ENCODE measurements at regions not wholly inside any gene's neighbourhood (a gene's known extent, or its start where the extent isn't known, plus 50 kb on each side); places are given as distances from the start of the nearest gene placed in this dataset.

DNA sequence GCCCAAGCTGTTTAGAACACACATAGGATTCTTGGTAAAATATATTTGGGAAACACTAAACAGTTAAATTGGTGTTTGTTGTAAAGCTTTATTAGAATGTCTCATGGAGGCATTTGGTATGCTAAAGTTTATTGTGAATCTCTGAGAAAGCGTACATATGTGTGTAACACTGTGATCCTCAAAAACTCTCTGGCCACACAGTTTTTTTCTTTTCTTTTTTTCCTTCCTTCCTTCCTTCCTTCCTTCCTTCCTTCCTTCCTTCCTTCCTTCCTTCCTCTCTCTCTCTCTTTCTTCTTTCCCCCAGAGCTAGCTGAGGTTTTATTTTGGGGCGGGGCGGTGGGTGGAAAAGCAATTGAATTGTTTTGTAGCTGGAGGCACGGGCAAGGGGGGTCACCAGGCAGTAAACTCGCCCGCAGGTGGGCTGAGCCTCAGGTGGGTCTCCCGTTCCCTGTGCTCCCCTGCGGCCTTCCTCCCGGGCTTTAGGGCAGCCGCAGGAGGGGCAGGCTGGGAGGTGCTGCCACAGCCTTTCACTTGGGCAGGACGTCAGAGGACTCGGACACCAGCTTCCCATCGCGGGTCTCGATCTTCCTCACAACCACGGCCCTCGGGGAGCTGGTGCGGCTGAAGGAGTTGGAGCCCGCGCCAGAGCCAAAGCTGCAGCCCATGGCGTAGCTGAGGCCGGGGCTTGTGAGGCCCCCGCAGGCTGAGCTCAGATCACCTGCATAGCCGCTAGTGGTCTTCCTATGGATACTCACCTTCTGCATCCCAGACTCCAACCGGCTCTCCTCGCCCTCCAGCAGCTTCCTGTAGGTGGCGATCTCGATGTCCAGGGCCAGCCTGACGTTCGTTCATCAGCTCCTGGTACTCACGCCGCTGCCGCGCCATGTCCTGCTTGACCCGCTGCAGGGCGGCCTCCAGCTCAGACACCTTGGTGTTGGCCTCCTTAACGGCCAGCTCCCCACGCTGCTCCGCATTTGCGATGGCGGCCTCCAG is 459.0 kb downstream of the GATA3 start:
- no peak for DNase-seq (ENCODE audit: extremely low read depth in 1 of 2, low read depth in 1 of 2)

DNA sequence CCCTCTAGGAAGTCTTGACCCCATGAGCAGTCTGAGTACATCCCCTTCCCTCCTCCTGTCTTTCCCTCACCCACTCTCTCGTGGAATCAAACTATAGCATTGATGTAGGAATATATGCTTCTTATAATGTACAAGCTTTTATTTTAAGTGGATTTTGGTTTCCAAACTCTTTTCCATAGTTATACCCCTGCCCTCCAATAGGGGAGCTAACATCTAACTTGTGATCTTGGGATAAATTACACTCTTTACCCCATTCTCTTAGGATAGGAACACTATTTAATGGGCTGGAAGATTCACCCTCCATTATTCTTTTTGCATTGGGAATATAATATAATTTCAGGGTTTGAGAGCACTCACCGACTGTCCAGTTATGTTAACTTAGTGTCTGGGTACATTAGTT is 465.9 kb downstream of the GATA3 start:
- no peak for DNase-seq (ENCODE audit: extremely low read depth in 1 of 2, low read depth in 1 of 2)

DNA sequence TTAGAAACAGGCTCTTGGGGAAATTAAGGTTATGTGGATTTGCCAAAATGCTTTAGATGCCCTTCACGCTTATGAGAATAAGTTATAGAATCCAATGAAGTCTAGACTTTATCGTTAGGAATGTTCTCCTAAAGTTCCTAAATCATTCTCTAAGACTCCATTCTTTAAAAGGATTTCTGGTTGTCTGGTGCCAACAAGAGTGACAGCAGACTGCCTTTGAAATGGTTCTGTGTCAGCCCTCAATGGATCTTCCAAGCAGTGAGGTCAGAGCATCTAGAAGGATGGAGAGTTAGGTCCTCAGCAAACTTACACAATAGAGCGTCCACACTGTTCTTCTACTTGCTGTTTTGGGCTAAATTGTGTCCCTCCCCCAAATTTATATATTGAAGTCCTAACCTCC is 473.3 kb downstream of the GATA3 start:
- no peak for DNase-seq (ENCODE audit: extremely low read depth in 1 of 2, low read depth in 1 of 2)

DNA sequence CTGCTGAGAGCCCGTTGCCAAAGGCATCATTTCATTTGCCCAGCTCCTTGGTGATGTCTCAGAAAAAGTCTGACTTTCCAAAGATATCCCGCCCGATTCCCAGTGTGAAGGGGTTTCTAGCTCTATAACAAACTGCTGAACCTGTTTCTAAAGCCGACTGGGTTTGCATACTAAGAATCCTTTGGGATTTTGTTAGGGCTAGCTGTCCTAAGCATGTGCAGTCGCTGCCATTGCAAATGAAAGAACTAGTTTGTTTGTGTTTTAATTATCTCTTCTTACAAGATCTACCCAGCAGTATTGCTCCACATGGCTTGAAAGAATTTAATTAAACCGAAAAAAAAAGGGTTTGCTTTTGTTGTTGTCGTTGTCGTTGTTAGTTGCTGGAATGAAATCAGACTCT is 476.6 kb downstream of the GATA3 start:
- no peak for DNase-seq (ENCODE audit: extremely low read depth in 1 of 2, low read depth in 1 of 2)

DNA sequence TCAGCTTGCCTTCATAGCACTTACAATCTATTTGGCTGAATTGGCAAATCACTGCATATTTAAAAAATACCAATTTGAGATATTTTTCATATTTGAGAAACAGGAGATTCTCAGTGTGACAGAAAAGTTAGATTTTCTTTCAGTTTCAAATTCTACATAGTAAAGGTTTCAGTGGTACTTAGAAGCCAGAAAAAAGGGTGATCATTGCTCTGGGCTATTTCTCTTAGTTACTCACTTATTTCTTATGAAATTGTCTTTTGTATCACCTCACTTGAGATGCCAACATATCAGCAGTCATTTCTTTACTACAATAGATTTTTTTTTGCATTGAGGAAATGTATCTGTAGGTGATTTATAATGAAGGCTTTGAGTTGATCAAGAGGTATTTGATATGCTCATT is 478.2 kb downstream of the GATA3 start:
- no peak for DNase-seq (ENCODE audit: extremely low read depth in 1 of 2, low read depth in 1 of 2)

DNA sequence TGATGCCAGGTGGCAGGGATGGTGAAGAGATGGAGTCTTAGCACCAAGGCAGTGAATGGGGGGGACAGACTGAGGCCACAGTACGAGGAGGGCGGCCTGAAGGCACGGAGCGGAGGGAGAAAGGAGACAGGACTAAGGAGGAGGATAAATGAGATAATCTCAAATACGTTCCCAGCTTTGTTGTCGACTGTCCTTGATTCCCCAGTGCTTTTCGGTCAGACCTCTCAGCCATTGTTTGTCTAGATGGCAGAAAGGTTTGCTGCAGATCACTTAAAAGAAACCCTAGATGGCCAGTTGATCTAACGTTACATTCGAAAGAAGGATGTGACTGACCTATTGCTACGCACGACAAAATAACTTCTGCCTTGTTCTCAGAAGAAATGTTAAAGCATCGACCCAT is 479.0 kb downstream of the GATA3 start:
- no peak for DNase-seq (ENCODE audit: extremely low read depth in 1 of 2, low read depth in 1 of 2)

DNA sequence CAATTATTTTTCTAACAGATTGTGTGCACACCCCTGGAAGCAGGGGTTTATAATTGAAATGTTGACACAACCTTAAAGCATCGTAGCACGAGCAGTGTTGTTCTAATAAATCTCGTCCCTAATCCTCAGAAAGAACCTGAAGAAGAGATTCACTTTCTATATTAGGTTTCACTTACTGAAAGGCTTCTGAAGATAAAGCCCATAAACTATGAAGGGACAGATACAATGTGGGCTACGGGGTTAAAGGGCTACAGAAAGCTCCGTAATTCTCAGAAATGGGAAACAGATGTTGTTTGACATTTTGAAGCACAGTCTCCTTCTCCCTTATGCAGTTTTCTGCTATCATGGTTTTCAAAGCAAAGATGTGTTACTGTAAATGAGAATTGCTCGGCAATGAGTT is 479.6 kb downstream of the GATA3 start:
- no peak for DNase-seq (ENCODE audit: extremely low read depth in 1 of 2, low read depth in 1 of 2)

DNA sequence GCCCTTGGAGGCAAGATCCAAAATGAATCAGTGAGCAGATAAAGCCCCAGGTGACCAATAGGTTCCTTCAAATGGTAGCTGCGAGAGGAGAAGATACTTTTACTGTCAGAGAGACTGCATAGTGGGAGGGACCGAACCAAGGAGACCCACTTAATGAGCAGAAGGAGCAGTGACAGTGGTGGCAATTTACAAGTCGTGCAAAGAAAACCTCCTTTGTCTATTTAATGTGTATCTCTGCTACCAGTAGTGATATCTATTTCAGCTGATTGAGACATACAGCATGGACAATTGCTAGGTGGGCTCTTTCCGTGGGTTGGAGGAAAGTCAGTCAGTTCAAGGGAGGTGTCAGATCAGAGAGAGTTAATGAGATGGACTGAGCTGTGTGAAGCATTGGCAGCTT is 480.4 kb downstream of the GATA3 start:
- DNase-seq (ENCODE audit: extremely low read depth in 1 of 2, low read depth in 1 of 2), result no peak

DNA sequence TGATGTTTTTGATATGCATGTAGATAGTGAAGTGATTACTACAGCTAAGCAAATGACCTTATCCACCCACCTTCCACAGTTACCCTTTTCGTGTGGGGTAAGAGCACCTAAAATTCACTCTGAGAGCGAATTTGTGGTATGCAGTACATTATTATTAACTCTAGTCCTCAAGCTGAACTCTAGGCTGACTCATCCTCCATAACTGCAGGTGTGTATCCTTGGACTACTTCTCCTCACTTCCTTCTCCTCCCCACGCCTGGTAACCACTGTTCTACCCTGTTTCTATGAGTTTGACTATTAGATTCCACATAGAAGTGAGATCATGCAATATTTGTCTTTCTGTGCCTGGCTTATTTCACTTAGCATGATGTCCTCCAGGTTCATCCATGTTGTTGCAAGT is 484.6 kb downstream of the GATA3 start:
- DNase-seq (ENCODE audit: extremely low read depth in 1 of 2, low read depth in 1 of 2), result no peak

DNA sequence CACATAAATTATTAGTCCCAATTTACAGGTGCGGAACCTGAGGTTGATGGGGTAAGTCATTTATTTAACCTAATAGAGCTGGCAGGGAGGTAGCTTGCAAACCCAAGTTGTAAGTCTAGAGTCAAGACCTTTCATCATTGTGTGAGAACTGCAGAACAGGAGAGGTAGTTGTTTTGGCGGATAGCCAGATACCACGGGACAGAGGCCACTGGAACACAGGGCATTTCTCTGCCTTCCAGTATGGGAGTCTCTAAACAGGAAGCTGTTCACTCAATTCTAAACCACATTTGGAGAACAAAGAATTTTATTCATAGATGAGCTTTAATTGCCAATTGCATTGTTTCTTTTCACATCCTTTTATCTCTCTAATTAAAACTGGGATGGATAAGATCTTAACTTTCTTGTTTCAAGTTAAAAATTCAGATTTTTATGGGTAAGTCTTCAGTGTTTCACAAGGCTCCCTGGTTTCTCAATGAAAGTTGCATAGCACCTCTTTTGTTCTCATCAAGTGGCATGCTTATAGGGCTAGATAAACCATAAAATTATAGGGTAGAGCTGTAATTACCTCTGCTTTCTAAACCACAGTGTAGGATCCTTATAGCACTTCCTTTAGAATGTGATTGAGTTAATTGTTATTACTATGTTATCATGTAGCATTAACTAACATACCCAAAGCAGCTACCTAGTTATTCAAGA is 489.0 kb downstream of the GATA3 start:
- DNase-seq (ENCODE audit: extremely low read depth in 1 of 2, low read depth in 1 of 2), result no peak

DNA sequence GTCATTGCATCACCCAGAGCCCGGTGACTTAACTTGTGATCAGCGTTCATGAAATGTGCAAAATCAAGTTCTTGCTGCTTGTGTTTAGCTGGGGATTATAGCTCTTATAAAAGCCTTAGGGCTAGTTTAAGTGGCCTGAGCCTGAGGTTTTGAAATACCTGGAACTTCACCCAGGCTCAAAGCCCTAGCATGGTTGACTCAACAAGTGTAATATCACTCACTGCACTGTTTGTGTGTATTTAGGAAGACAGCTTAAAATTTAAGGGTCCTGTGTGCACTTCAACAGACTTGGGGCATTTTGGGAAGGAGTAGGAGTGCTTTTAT is 489.5 kb downstream of the GATA3 start:
- no peak for DNase-seq (ENCODE audit: extremely low read depth in 1 of 2, low read depth in 1 of 2)

DNA sequence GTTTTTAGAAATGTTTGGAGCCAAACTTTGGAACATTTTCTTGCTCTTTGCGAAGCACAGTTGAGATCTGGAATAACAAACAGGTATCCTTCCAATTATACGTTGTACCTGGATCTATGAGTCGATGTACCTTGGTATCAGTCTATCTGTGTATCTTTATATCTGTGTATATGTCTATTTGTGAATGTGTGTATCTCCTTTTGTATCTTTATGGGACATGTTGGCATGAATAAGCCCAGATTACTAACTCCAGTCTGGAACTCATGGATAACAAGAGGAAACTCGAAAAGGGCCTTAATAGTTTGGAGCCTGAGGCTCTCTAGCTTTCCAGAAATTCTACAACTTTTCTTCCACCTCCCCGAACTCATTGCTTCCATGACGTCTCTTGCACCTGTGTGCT is 490.0 kb downstream of the GATA3 start:
- DNase-seq (ENCODE audit: extremely low read depth in 1 of 2, low read depth in 1 of 2), result no peak

DNA sequence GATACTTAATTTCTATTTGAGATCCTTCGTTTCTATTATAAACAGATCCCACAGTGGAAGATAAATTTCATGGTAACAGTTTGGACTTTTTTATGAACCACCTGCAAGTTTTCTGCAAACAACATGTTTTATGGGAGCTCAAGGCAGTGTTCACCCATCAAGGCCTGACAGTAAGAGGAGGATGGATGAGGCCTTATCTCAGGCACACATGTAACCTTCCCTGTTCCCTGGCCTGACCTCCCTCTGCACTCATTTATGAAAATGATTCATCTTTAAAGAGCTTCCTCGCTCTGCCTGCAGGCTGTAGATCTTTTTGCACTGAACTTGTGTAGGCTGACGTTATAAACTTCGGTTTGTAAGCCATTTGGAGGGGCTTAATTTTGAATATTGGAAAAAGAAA is 500.1 kb downstream of the GATA3 start:
- no peak for DNase-seq (ENCODE audit: extremely low read depth in 1 of 2, low read depth in 1 of 2)

DNA sequence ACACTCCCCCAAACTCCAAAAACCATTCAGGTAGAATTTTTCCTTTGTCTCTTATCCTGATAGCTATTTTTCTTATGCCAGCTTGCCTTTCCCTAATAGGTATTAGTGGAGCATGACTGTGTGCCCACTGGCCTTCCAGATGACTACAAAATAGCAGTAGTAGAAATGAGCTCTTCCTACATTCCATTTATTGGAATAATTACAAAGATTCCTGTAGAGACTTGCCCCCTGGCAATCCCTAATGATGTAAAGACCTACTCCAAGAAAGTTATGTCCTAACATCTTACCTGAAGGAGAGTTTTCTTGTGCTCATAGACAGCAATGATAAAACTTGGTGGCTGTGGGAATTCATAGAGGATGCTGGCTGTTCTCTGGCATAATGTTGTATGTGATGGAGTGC is 501.8 kb downstream of the GATA3 start:
- no peak for DNase-seq (ENCODE audit: extremely low read depth in 1 of 2, low read depth in 1 of 2)

DNA sequence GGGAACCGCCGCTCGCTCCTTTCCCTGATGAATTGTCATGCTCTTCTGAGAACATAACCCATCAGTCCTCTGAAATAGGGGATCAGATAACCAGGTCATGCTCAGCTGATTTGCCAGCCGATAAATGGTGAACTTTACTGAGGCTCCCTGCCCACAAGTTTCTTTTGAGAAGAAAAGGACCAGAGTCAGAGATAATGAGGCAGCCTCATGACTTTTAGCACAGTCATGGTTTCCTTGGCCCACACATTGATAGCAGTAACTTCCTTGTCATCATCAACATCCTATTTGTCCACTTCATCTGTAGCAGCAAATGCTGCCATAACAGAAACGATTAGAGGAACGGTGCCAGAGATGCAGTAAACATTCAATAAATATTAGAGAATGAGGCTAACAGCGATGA is 509.0 kb downstream of the GATA3 start:
- no peak for DNase-seq (ENCODE audit: extremely low read depth in 1 of 2, low read depth in 1 of 2)

DNA sequence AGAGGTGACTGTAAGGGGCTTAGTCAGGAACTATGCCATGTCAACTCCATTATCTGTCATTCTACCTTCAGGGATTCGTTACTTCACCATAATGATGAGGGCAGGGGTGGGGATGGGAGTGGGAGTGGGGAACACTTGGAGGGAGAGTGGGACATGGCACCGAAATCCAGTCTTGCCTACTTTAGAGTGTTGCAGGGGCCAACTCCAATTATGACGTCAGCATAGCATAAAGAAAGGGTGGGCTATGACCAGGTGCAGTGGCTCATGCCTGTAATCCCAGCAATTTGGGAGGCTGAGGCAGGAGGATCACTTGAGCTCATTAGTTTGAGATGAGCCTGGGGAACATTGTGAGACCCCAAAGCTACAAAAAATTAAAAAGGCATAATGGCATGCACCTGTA is 512.2 kb downstream of the GATA3 start:
- no peak for DNase-seq (ENCODE audit: extremely low read depth in 1 of 2, low read depth in 1 of 2)

DNA sequence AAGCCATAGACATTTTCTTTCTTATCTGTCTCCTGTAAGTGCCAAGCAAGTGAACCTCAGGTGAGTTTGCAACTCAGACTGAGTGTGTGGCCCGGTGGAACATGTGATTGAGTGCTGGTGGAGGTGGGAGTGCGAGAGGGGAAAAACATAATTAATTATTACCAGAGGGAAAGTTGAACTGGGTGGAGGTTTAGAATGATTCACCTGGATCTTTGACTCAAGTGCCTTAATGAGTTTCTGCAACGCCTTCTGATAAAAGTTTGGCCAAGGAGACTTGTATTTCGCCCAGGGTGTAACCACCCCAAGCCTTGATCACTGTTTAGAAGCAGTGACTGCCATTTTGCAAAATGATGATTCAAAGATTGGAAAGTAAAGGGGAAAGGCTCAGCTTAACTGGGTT is 513.9 kb downstream of the GATA3 start:
- DNase-seq (ENCODE audit: extremely low read depth in 1 of 2, low read depth in 1 of 2), result no peak

DNA sequence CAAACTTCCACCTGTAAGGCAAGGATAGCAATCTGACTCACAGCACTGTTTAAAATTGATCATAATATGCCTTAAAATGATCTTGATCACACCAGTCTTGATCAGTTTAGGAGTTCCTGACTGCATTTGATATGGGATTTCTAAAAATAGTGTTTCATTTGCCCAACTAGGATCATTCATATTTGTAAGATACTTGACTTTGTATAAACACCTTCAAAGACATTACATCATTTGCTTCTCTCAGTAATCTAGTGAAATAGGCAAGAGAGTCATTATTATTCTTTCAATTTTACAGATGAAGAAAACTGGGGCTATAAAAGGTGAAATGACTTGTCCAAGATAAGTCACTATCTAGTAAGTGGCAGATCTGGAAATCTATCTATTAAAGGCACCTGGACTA is 521.1 kb downstream of the GATA3 start:
- DNase-seq (ENCODE audit: extremely low read depth in 1 of 2, low read depth in 1 of 2), result no peak

DNA sequence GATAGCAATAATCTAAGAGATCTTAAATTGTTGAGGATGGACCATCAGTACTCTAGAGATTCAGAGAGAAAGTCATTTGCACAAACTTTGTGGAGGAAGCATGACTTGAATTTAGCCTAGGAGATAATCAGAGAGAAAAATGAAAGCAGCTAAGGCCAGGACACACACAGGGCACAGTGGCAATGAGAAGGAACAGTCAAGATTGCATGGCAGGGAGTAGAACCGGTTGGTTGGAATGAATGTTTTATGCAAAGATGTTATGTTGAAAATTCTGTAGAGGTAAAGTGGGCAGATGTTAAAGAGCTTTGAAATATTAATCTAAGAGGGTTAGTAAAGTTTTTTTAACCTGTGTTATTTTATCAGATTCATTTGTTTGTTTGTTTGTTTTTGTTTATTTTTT is 521.8 kb downstream of the GATA3 start:
- no peak for DNase-seq (ENCODE audit: extremely low read depth in 1 of 2, low read depth in 1 of 2)

DNA sequence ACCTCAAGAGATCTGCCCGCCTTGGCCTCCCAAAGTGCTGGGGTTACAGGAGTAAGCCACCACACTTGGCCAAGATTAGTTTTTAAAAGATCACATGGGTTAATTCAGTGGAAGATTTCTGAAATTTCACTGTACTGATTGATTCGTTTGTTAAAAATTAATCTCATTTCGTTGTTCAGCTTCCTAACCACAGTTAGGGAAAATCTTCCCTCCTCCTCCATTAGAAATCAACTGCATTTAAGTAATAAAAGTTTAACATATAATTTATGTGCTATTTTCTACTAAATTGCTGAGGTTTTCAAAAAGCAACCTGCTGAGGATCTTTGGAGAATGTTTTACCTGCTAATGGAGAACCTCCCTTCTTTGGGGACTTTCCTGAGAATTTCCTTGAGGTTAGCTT is 522.4 kb downstream of the GATA3 start:
- no peak for DNase-seq (ENCODE audit: extremely low read depth in 1 of 2, low read depth in 1 of 2)

DNA sequence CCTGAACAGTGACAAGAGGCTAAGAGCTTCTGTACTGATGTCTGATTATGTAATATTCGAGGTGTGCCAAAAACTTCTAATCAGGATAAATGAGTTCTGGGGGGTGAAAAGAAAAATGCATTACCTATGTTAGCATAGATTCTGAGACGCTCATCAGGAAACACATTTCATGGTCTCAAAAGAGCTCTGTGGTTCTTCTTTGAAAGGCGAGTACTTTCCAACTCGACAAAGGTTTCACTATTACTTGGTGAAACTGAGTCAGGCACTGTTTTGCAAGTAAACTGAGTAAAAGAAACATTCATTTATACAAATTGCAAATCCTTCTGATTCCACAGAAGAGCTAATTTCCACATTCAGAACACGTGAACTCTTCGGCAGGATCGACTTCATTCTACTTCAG is 523.2 kb downstream of the GATA3 start:
- DNase-seq (ENCODE audit: extremely low read depth in 1 of 2, low read depth in 1 of 2), result no peak

DNA sequence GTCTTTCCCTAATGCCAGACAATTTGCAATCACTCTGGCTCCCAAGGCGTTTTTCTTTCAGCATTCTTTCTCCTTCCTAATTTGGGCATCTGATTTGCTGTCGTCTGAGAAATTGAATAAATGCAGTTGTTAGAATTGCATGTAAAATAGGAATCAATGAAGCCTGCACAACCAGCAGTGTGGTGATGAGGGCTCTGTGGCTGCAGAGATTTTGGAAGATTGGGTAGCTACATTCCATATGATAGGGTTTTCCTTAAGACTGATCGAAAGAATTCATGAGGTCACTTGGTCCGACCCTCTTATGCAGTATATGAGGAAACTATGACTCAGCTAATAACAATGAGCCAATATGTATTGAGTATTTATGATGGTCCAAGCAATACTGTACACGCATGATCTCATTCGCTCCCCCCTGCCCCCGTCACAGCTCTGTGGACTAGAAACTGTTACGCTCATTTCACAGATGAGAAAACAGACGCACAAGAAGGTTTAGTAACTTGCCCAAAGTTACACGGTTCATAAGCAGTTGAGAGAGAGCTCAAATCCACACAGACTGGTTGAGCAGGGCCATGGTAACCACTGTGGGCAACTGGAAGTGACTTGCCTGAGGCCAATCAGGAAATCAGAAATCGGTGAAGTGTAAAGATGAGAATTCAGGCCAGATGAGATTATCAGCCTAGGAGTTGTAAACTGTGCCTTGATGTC is 527.2 kb downstream of the GATA3 start:
- no peak for DNase-seq (ENCODE audit: extremely low read depth in 1 of 2, low read depth in 1 of 2)

Data from stimulated activated CD8-positive, alpha-beta memory T cell treated with anti-CD3 and anti-CD28 coated beads, Interleukin-7, amount 100 ng/mL, for 48 hours (primary cell).